DMS153 treated with DMSO at 0.1 percent for 48 hours (cell line): ENCODE measurements at regions not wholly inside any gene's neighbourhood (a gene's known extent, or its start where the extent isn't known, plus 50 kb on each side); places are given as distances from the start of the nearest gene placed in this dataset.

ENCODE experiments used
- DNase-seq: peaks from one replicate; lab custom pipeline; 2025; ENCODE audit not compliant: unreplicated experiment; lab: John Stamatoyannopoulos, UW

DNA sequence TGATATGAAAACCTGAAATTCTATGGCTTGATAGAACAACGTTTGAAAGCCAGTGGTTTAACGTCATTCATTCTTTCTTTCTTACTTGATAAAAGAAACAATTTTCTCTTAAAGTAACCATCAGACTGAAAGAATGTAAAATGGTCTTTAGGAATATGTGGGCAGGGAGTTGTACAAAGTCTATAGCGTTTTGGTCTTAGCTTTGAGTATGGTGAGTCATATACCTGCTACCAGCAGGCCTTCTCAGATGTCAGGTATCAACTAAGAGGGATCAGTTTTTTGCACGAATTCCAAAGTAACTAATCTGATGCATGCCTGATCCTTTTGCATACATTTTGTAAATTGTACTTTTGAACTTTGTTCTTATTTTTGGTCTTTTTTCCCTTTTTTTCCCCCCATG lies 101.5 kb upstream of the DSEL start:
- DNase-seq: no peak

DNA sequence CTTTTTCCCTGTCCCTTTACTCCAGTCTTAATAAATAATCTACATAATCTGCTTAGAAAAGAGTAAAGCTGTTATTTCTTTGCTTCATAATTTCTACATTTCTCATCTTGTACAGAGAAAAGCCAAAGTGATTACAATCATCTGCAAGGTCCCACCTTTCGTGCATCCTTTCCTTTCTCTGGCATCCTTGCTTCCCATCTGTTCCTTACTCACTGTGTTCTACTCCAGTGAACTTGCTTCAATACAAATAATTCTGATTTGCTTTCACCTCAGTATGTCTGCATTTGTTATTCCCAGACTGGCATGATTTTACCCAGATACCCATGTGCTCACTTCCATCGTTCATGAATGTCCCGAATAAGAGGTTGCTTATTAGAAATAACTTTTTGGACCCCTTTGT lies 99.4 kb upstream of the DSEL start:
- DNase-seq: no peak

DNA sequence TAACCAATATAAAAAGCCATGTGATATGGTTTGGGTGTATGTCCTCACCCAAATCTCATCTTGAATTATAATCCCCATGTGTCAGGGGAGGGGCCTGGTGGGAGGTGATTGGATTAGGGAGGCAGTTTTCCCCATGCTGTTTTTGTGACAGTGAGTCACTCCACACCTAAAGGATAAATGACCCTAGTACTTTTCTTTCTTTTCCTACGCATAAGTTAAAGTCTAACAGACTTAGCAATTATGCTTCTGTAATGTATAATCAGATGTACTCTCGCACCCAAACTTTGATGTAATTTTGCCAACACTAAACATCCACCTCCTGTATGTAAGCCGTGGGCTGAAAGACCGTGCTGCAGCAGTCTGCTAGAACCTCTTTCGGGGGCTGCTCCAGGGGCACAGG lies 97.2 kb upstream of the DSEL start:
- no peak for DNase-seq

DNA sequence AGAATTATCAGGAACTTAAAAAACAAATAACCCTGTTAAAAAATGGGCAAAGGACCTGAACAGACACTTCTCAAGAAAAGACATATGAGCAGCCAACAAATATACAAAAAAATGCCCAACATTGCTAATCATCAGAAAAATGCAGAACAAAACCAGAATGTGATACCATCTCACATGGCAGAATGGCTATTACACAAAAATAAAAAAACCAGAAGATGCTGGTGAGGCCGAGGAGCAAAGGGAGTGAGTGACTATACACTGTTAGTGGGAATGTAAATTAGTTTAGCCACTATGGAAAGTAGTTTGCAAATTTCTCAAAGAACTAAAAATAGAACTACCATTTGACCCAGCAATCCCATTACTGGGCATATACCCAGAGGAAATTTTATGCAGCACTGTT lies 95.8 kb upstream of the DSEL start:
- no peak for DNase-seq

DNA sequence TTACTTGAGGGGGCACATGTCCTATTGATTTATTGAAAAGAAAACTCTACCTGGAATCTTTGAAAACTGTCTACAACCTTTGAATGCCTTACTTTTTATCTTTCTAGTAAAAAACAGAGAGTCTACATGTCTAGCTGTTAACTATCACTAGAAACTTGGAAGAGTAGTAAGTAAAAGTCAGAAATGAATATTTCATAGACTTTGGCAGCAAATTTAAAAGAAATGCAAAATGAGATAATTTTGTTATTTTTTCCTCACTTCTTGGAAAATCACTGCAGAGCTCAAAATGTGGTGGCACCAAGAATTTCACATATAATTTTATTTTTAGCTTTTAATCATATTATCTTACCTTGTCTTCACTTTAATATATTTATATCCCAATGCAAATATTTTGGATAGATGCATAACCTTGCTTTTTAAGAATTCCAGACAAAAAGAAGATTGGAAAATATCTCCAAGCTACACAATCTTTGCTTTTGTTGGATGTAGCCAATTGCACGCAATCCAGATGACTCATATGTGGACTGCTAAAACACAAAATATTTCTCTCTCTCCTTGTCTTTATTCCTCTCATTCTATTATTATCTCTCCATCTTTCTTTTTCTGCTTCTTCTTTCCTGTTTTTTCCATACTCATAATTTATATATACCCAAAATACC lies 92.2 kb upstream of the DSEL start:
- no peak for DNase-seq

DNA sequence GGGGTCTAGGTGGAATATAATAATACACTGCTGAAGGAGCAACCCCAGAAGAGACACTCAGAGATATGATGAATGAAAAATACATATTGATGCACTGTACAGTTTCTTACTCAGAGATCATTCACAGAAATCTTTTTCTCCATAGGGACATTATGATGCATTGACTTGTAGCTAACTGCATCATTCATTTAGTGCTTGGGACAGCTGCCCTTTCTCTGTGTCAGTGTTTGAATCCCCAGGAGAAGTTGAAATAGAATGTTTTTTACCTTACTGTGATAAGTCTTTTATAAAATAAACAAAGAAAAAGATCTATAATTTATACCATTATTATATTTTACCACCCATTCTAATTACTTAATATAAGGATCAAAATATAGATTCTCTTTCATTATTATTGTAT lies 91.7 kb upstream of the DSEL start:
- DNase-seq: no peak

DNA sequence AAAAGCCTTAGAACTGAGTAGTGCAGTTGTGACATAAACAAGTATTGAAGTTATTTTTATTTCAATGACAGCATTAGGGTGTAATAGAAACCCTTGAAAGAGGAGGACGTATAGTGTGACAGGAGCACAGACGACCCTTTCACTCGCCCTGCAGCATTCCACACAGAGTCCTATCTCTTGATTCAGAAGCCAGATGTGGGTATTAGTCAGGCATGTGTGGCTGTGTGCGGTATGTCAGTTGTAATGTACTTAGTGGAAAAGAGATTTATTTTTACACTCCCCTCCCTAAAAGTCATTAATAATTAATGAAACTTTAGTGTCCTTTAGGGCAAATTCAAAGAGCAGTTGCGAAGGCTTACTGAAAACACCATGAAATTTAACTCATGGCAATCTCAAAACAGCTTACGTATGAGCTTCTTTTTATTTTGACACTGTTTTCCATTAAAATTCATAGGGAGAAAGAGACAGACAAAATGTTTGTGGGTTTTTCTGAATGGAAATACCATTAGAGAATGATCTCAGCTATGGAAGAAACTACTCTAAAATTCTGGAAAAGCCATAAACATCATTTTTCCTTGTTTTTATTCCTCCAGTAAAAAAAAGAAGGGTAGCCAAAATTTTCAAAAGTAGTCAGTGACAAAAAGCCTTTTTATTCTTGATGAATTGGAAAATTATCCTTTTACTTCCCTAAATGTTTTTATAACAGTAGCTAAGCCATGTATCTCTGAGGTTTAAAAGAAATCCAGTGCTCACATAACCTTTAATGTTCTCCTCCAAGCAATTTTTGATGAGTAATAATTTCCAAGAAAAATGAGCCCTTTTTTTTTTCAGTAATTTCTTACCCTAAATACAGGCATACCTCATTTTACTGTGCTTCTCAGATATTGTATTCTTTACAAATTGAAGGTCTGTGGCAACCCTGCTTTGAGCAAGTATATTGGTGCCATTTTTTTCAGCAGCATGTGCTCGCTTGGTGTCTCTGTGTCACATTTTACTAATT lies 84.0 kb upstream of the DSEL start:
- no peak for DNase-seq

DNA sequence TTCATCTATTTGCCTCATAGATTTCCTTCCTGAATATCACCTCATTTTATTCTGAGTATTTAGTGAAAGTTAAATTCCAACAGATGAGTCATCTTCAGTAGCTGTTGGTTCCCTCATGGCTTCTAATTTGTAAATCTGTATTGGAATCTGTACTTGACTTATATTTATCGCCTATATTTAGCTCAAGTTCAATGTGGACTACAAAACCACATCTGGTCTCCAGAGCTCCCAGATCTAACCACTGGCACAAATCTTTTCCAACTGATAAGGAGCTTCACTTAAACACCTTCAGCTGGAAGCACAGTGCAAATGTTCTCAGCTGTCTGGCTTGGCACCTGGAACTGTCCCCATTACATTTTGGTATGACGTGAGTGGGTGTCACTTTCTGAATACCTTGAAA lies 82.8 kb upstream of the DSEL start:
- DNase-seq: no peak

DNA sequence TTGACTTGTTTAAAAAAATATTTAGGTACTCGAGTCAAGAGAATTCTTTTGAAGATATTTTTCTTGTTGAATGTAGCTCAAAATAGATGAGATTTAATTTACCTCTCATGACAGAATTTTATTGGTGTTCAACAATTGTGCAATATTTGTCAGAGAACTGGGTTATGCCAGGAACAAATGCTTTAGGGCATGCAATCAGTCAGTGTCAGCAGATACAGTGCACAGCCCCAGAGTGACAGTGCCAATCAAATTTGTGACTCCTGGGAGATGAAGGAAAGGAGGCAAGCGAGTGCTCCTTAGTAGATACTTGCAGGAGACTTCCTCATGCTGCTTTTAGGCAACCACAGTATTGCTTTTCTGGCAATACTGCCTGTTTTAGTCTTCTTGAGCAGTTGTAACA lies 81.2 kb upstream of the DSEL start:
- DNase-seq: no peak

DNA sequence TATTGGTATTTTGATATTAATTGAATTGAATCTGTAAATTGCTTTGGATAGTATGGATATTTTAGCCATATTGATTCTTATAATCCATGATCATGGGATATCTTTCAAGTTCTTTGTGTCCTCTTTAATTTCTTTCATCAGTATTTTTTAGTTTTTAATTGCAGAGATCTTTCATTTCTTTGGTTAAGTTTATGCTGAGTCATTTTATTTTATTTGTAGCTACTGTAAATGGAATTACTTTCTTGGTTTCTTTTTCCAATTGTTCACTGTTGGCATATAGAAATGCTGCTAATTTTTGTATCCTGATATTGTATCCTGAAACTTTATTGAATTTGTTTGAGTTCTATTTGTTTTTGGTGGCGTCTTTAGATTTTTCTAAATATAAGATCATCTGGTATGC lies 79.5 kb upstream of the DSEL start:
- no peak for DNase-seq

DNA sequence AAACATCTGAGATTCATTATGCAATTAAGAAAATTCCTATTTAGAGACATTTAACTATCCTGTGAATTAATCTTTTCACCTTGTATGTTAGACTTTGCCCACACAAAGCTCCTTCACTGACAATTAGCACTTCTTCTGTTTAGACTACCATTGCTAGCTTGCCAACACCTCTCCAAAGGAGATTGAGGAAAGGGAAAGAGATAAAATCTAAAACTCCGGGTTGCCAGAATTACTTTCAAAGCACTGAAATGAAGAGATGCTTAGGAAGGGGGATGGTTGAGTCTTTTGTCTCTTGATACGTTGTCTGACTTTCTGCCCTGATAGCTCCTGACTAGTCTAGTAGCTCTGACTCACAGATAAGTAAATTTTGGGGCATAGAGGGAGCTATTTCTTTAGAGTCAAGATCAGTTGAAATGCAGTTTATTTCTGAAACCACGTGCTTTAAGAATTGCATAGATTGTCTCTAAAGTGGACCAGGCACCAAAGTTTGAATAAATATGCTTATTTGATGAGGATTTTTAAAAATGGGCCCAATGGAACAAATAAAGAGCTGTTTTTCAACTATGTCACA lies 74.1 kb upstream of the DSEL start:
- no peak for DNase-seq

DNA sequence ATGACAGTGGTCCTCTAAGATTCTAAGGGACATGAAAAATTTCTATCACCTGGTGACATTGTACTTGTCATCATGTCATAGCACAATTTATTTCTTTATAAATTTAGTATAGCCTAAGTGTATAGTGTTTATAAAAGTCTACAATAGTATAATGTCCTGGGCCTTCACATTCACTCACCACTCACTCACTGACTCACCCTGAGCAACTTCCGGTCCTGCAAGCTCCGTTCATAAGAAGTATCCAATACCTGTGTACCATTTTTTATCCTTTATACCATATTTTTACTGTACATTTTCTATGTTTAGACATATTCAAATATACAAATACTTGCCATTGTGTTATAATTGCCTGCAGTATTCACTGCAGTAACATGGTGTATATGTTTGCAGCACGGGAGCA lies 72.8 kb upstream of the DSEL start:
- DNase-seq: no peak

DNA sequence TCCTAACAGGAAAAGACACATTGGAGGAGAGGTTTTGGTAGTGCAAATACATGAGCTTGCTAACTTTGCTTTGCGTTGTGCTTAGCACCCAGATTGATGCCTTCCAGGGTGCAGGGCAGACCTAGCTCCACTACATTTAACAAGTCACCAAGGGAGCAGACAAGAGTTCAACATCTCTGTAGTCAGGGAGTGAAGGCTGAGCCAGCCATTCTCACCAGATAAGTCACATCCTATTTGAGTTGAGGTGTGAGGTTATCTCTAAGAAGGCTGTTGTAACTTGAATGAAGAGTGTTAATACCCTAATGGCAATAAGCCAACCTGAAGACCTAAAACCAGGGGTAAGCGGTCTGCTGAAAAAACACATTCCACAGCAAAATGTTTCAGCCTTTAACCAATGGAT lies 69.6 kb upstream of the DSEL start:
- DNase-seq: no peak

DNA sequence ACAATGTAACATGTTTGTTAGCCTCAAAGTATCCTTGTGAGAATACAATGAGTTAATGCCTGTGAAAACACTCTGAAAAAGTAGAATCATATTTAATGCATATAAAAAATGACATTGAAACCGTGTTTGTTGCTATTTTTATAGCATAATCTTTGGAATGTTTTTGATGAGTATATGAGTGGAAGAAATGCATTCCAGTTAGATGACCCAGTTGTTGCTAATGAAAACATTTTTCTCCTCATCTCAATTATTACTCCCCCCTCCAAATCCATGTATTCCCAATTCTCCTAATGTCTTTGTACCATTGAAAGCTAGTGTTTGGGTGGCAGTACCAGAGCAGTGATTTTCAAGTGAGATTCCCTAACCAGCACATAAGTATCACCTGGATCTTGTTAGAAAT lies 67.1 kb upstream of the DSEL start:
- no peak for DNase-seq

DNA sequence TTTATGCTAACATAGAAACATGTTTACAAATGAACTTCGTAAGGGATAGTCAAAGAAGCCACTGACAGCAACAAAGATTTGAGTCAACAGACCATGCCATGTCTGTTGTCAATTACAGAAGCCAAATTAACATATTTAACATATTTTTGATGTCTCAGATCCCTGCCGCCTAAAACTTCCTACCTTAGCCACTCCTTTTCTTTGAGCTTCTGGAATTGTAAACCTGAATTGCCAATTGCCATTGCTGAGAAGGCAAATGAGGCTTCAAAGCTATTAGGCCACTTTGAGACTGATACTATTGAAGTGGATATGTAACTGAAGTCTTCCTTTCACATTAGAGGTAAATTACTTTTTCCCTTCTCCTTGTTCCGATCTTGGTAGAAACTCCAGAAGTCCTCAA lies 66.0 kb upstream of the DSEL start:
- DNase-seq: no peak

DNA sequence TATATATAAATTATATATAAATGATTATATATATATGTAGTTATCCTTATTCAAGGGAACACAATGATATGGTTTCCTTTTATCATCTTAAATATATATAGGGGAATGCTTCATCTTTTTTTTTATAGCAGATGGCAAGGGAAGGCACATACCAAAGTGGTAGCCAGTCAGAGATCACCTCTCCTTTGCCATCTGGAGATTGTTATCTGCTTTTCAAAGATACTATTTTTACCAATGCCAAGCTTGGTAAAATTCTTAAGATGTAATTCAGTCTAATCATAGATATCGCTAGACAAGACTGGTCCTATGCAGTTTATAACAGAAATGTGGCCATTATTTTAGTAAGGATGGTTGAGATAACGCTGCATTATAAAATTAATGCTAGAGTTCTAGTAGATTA lies 64.7 kb upstream of the DSEL start:
- DNase-seq: no peak

DNA sequence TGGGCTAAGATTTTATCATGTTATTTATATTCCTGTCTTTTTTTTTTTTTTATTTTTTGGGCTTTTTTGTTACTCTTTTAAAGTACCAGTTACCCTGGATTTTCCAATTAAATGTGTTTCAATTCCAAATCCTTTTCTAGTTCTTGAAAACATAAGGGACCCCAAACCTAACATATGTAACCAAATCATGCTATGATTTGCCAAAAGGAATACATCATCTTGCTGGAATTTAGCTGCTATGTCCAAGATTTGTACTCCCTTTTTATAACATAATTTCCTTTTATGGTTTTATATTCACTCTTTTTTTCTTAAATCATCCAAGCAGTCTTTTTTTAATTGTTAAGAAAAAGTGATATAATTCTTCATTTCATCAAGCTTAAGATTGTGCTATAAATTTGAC lies 60.9 kb upstream of the DSEL start:
- DNase-seq: no peak

DNA sequence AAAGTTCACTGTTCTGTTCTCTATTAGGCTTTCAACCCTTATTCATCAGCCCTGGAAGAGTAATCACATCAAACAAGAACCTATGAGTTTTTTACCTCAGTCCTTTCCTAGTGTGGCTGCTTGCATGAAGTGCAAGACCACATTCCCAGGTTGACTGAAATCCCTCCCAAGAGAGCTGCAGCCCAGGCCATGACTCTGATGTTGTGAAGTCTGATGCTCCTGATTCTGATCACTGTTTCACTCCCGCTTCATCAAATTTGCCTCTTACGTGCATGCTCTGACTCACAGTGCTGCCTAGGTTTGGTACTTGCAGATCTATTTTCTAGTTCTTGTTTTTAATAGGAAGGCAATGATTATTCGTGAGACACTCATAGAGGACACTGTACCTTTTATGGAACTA lies 58.2 kb upstream of the DSEL start:
- DNase-seq: no peak

DNA sequence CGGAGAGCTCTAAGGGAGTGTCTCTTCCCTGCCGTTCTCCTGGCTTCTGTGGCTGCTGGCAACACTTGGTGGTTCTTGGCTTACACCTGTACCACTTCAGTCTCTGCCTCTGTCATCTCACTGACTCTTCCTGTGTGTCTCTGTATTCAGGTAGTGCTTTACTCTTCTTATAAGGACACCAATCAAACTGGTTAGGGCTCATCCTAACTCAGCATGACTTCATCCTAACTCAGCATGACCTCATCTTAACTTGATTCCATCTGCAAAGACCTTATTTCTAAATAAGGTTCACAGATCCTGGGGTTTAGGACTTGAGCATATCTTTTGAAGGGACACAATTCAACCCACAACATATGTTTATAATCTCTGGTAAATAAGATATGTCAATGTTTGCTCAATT lies 51.6 kb upstream of the DSEL start:
- no peak for DNase-seq
